Vagina (tissue), 2 donors: ENCODE measurements at regions not wholly inside any gene's neighbourhood (a gene's known extent, or its start where the extent isn't known, plus 50 kb on each side); places are given as distances from the start of the nearest gene placed in this dataset.

Experiments used
- POLR2A ChIP-seq, 2 donors: fragments of 450-650 bp; IDR thresholded peaks; one replicate each; pipeline ENCODE4 v1.6.1; 2017; ENCODE audit warnings: antibody characterized with exemption in 2 of 2, mild to moderate bottlenecking in 2 of 2, moderate library complexity in 2 of 2
- POLR2AphosphoS5 ChIP-seq, 2 donors: sonication (generic); formaldehyde crosslinking; IDR thresholded peaks; one replicate each; pipeline ENCODE4 v1.9.0; 2017; ENCODE audit warnings: antibody characterized with exemption in 2 of 2, mild to moderate bottlenecking in 2 of 2, low read depth in 1 of 2; ENCODE audit not compliant: insufficient read depth in 1 of 2
- TF ChIP-seq, protein P1 (sequence below), 3 experiments: fragments of 450-650 bp in 2 of 3; fragments of 200-600 bp in 1 of 3; sonication (generic) in 1 of 3; IDR thresholded peaks; one replicate each; pipeline ENCODE4 v1.5.1; 2017 to 2019; ENCODE audit warnings: antibody characterized with exemption in 3 of 3, mild to moderate bottlenecking in 2 of 3, moderate library complexity in 2 of 3

DNA sequence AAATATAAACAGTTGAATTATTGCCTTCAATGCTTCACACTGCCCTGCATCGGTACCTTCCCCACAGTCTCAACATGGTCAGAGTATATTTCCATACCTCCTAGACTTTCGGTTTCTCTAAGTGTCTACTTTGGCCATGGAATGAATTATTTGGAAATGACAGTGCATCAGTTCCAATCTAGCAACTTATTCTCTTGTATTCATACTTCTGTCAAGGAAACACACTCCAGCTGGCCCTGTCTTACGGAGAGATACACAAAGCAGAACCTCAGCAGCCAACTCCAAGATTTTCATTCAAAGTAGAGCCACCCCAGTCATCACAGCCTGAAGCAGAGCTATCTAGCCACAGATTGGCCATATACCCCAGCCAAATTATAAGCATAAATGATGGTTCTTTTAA is 518.4 kb upstream of the UBE2E2 start:
- TF ChIP-seq, protein P1, sequence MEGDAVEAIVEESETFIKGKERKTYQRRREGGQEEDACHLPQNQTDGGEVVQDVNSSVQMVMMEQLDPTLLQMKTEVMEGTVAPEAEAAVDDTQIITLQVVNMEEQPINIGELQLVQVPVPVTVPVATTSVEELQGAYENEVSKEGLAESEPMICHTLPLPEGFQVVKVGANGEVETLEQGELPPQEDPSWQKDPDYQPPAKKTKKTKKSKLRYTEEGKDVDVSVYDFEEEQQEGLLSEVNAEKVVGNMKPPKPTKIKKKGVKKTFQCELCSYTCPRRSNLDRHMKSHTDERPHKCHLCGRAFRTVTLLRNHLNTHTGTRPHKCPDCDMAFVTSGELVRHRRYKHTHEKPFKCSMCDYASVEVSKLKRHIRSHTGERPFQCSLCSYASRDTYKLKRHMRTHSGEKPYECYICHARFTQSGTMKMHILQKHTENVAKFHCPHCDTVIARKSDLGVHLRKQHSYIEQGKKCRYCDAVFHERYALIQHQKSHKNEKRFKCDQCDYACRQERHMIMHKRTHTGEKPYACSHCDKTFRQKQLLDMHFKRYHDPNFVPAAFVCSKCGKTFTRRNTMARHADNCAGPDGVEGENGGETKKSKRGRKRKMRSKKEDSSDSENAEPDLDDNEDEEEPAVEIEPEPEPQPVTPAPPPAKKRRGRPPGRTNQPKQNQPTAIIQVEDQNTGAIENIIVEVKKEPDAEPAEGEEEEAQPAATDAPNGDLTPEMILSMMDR (IDR thresholded peaks at IDR 0.05), result no peak
- TF ChIP-seq POLR2AphosphoS5 (IDR thresholded peaks at IDR 0.05; ENCODE audit: insufficient read depth in 1 of 2, low read depth in 1 of 2) (no peak), POLR2A (IDR thresholded peaks at IDR 0.05) (no peak)
